GM06990 (cell line): ENCODE measurements at regions not wholly inside any gene's neighbourhood (a gene's known extent, or its start where the extent isn't known, plus 50 kb on each side); places are given as distances from the start of the nearest gene placed in this dataset.

Experiments
- DNase-seq: peaks from one replicate; pipeline ENCODE4 v3.0.0-alpha.2; 2011; ENCODE audit not compliant: insufficient read length; ENCODE audit errors: extremely low read depth
- H3K27me3 ChIP-seq: replicated peaks from 2 replicates; pipeline ENCODE4 v1.6.0; 2011; ENCODE audit warnings: low read length; ENCODE audit not compliant: control insufficient read depth, insufficient read depth
- H3K36me3 ChIP-seq: 2 replicates; pipeline ENCODE4 v1.5.1; 2011; ENCODE audit warnings: low read length; ENCODE audit not compliant: control insufficient read depth, insufficient read depth
- H3K4me3 ChIP-seq: replicated peaks from 2 replicates; pipeline ENCODE4 v1.5.1; 2011; ENCODE audit warnings: low read depth, mild to moderate bottlenecking, control low read depth, low read length
- CTCF ChIP-seq: IDR thresholded peaks from 2 replicates; pipeline ENCODE4 v1.5.1; 2011; ENCODE audit warnings: low read length, control low read depth, mild to moderate bottlenecking, inconsistent platforms; ENCODE audit not compliant: insufficient read depth, poor library complexity, severe bottlenecking

- TF ChIP-seq CTCF: no peak
- no peaks in the 10 kb centered on the region for H3K36me3 ChIP-seq
- DNase-seq: no peak
- H3K4me3 ChIP-seq: no peak overlapping the region
- H3K27me3 ChIP-seq: no peaks in the 10 kb centered on the region
Measured at GRCh38 chr4:111789901-111790640, 355.2 kb upstream of the FAM241A start.

DNA sequence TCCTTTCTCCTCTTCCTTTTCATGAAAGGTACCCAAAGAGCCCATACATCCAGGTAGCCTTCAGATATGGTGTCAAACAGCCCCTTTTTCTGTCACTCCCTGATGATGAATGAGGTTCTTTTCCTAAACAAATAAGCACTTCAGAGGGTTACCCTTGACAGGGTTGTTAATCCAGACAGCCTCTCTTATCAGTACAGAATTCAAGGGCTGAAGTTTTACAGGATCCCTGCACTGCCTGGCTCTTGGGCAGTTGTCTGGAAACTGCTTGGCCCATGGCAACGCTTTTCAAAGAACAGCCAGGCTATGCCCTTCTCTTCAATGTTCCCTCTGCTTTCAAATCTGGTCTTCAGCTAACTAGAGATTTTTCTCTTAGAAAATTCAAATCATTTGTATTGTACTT is 352.6 kb upstream of the FAM241A start:
- DNase-seq: no peak
- Histone ChIP-seq H3K36me3 (no peaks in the 10 kb centered on the region), H3K27me3 (no peaks in the 10 kb centered on the region), H3K4me3 (no peak overlapping the region)
- no peak for TF ChIP-seq CTCF

DNA sequence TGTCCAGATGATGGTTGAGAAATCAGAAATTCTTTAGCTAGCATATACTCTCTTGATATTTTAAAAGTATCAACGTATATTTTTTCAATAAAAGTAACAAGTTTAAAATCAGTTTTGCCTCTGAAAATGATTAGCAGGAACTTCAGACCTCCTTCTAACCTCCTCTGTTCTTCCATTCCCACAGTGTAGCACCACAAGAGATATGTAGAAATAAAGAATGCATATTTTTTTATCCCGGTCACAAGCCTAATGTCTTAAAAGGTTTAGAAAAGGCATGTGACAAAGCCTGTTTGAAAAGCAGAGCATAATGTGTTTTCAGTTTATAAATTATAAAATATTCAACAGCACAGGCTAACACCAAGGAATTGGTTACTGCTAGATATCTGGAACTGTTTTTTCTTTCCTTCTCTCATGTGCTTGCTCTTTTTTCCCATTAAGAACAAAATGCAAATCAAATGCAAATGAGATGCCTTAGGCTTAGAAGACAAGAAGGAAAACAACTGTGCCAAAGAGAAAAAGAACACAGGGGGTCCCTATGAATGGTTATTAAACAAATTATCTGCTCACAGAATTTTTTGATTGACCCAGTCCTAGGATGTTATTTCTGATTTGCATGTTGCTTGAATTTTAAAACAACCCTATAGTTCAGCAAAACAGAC is 351.7 kb upstream of the FAM241A start:
- no peak for TF ChIP-seq CTCF
- no peaks in the 10 kb centered on the region for H3K36me3 ChIP-seq
- H3K4me3 ChIP-seq: no peak overlapping the region
- H3K27me3 ChIP-seq: no peaks in the 10 kb centered on the region
- no peak for DNase-seq

DNA sequence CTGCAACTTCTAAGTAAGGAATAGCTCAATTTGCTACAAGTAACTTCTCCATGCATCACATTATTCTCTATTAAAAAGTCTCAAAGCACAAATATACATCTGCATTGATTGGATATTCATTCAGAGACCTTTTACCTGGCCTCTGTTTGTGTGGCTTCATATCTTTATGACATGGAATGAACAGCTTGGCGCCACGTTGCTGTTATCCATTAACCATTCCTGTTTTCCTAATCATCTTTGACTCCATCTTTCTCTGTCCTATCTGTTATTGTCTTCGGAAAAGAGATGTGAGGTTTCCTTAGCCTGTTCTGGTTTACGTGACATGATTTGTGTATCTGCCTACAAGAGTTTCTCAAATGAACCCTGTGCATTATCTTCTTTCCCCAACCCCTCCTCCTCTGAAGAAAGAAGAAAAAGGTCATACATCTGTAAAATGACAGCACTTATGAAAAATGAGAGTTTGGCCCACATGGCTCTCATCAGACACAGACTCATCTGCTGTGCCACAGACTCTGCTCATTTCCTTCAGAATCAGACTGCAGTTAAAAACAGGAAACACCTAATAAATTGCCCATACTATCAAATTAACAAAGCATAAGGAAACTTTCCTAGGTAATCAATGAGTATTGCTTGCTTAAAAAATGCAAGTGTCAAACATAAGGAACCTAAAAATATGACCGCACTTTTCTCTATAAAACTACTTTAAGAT is 347.6 kb upstream of the FAM241A start:
- no peak overlapping the region for H3K4me3 ChIP-seq
- no peak for TF ChIP-seq CTCF
- no peaks in the 10 kb centered on the region for H3K27me3 ChIP-seq
- no peaks in the 10 kb centered on the region for H3K36me3 ChIP-seq
- no peak for DNase-seq

GRCh38 chr4:111798840-111799239 is 346.4 kb upstream of the FAM241A start:
- no peak overlapping the region for H3K4me3 ChIP-seq
- H3K36me3 ChIP-seq: no peaks in the 10 kb centered on the region
- DNase-seq: no peak
- peak; percentile 12 for TF ChIP-seq CTCF
- no peaks in the 10 kb centered on the region for H3K27me3 ChIP-seq
